Medulla oblongata (tissue), 1 donor: ENCODE measurements at regions not wholly inside any gene's neighbourhood (a gene's known extent, or its start where the extent isn't known, plus 50 kb on each side); places are given as distances from the start of the nearest gene placed in this dataset.

Source experiments
- DNase-seq: peaks from one replicate; pipeline ENCODE4 v3.0.0-alpha.2; 2015; ENCODE audit errors: extremely low spot score

DNA sequence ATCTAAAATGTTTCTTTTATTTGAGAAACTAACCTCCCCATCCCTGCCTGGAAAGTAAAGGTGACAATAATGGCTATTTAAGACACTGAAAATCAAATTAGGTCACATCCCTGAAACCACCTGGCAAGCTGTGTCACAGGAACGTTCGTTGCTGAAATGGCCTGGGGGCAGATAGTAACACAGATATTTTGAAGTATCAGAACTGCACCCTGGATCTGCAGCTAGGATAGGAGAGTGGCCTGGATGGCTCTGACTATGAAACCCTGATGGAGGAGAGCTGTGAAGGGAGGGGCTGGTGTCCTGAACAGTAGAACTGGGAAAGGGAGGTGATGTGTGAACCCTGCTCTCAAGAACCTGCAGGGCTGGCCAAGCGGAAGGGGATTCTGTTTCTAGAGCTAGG is 648.3 kb upstream of the CFAP20DC start:
- DNase-seq, result no peak

DNA sequence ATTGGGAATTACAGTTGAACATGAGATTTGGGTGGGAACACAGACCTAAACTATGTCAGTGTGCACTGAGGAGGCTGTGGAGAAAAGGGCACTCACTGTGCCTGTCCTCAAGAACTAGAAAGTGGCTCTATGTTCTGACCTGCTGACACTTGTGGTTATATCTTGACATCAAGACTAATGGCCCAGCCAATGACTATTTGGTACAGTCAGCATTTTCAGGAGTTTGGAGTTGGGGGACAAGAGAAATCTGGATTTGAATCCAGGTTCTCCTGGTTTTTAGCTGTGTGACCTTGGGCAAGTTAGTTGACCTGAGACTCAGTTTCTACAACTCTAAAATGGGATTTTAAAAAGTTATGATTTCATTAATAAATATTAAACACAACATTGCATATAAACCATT is 647.0 kb upstream of the CFAP20DC start:
- DNase-seq, result no peak

DNA sequence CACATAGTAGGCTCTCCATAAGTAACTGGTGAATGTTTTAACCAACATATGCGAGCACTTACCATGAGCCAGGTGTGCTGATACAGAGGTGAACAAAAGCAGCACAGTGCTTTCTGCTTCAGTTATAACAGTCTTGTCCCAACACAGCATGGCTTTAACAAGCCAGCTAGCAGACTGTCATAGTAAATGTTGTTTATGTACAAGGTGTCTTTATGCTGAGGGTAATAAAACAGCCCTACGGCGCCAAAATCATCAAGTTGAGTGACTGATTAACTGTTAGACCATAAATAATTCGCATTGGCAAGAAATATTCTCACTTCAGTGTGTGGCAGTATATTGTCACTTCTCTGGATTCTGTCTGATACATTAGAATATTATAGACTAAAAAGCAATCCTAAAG is 646.0 kb upstream of the CFAP20DC start:
- DNase-seq, result no peak

DNA sequence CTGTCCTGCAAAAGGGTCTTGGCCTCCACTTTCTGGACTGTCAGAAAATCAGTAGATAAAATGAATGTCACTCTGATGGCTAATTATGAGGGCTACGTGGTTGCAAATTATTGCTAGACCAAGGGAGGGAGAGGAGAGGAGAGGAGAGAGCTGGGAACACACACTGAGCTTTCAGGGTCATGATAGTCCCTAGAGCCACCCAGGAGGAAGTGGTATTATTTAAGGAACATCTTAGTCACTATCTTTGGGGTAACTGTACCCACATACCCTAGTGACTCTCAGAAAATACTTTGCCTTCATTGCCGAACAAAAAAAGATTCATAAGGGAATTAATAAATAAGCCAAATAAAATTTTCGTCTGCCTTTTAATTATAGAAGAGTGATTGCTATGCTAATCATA is 642.3 kb upstream of the CFAP20DC start:
- no peak for DNase-seq

DNA sequence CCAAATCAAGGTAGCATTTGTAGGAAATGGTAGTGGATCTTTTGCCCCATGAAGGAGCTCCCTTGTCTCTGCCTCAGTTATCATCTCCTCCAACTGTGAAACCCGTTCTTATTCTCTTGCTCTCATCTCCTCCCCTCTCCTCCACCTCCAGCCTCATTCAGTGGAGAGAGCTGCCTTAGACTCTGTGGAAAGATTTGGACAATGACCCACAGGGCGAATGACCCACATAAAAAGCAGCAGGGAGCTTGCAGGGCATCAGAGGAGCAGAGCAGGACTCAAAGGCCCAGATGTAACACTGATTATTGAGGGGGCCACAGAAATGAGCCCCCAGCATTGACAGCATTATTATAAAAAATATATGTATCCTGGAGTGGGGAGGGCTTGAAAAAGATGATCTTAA is 641.1 kb upstream of the CFAP20DC start:
- DNase-seq, result no peak

DNA sequence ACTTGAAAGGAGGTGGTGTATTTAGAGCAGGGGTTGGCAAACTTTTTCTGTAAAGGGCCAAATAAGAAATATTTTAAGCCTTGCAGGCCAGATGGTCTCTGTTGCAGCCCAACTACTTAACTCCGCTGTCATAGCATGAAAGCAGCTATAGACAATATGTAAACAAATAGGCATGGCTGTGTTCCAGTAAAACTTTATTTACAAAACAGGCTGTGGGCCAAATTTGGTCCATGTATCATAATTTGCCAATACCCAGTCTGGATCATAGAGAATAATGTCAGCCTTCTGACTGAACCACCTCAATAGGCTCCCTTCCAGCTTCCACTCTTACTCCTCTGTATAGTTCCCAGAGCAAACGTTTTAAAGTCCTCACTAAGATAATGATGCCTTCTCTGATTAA is 638.8 kb upstream of the CFAP20DC start:
- DNase-seq, result no peak

DNA sequence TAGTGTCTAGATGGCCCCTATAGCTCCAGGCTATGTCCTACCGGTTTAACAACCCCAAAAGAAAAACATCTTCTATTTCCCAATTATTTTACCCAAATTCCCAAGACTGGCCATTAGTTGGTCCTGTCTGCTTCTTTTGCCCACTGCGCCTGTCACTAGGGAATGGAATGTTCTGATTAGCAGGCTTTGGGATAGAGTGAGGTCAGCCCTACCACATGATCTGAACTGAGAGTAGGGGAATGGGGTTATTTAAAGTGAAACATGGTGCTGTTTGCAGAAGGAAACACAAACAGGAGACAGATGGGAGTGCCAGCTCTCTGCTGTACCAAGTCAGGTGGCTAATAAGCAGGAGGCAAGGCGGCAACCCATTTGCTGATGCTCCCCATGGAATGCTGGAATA is 635.6 kb upstream of the CFAP20DC start:
- no peak for DNase-seq

DNA sequence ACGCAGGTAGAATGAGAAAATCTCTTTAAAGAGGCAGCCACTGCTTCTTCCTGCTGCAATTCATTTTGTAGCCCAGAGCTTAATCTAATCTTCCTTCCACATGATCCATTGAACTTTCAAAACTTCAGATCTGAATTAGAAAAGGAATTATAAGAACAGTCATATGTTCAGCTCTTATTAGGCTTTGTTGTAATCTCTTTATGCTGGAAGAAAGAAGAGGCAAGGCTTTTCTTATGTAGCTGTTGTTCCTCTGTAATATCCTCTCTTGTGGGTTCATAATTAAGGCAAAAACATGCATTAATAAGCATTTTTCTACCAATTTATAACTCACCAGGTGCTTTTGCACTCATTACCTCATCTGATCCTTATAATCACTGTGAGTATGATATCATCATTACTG is 634.9 kb upstream of the CFAP20DC start:
- DNase-seq, result no peak

DNA sequence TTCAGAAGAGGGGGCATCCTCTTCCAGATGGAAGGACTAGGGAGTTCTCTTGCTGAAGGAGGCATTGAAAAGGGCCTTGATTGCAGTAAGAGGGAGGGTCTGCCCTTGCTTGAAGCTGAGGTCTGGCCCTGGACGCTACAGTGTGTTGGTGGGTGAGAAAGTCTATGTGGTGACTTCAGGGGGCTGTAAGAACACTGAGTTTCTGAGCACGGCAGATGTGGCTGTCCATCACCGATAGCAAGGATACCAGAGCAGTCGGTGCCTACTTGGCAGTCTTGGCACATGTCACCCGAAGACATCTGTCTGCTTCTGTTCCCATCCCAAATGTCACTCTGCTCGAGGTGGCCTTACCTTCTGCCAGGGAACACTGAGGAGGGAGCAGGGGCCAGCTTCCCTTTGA is 631.1 kb upstream of the CFAP20DC start:
- DNase-seq, result no peak

DNA sequence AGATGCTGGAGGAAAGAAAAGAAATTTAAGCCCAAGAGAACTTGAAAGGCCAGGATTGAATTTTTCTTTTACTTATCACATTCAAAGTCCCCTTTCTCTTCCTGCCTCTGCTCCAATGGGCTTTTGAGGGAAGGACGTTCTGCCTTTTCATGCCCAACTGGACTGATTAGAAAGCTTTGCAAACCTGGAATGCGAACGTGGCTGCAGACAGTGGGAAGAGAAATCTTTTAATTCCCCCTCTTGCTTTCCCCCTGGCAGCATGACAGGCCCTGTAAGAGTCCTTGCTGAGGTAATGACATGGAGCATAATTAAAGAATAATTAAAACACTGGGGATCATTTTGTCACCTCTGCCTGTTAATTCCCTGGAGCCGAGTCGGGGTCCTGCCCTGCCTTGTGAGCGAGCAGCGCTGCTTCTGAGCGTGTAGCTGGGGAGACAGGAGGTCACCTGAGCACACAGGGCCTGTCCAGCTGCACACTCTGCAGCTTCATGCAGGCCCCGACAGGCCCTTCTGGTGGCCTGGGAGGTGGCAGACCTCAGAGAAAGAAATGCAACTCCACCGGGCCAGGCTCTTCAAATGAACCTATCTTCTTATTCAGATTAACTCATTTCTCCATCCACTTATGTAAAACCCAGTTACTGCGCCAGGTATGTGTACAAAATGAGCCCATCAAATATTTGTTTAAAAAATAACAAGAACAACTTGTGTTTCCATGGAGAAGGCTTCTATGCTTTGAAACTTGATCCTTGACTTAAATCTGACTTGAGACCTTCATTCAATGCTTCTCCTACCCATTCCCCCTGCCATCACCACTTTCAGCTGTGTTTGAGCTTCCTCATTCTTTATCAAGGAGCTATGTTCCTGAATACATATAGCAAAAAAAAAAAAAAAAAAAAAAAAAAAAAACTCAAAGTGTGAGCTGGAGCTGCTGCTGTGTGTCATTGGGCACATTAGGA is 628.2 kb upstream of the CFAP20DC start:
- DNase-seq, result no peak

DNA sequence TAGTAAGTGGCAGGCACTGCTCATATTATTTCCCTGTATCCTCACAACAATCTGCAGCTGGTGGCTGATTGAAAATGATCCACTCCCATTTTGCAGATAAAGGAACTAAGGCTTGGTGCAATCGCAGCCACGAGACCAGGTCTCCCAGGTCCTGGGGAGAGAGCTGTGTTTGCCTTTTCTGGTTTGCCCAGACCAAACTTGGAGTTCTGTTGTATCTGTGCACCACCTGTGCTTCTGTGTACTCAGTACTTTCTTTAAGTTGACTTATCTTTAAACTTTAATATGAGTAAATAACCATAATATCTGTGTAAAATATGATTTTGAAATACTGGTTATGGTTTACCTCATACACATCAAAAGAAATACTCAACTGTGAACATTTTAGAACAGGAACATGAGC is 625.7 kb upstream of the CFAP20DC start:
- no peak for DNase-seq

DNA sequence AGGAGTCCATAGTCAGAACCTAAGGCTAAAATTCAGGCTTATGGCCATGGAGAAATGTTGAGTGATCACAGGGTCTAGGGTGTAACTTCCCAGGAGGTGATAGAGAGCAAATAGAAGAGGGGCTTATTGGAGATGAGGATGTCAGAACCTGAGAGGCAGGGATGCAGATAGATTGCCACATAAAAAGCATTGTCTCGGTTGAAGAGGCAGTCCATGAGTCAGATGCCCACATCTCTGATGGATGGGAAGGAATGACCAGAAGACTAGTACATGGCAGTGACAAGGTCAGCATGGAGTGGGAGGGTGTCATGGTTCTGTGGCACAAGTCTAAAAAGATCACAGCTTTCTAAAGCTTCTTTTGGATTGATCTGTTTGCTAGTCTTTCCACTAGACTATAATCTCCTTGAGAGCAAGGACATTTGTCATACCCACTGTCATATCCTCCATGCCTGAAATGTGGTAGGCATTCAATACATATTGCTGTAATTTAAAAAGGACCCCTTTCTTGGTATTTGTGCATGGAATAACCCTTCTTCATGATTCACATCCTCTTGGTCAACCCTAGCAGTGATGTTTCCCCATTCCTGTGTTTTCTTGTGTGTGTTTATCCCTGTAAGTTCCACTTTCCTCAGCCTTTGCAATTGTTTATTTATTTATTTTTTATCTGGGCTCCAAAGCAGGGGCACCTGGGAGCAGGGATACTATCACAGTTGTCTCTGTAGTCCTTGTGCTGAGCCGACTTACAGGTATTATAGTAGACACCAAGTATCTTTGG is 613.4 kb upstream of the CFAP20DC start:
- no peak for DNase-seq

DNA sequence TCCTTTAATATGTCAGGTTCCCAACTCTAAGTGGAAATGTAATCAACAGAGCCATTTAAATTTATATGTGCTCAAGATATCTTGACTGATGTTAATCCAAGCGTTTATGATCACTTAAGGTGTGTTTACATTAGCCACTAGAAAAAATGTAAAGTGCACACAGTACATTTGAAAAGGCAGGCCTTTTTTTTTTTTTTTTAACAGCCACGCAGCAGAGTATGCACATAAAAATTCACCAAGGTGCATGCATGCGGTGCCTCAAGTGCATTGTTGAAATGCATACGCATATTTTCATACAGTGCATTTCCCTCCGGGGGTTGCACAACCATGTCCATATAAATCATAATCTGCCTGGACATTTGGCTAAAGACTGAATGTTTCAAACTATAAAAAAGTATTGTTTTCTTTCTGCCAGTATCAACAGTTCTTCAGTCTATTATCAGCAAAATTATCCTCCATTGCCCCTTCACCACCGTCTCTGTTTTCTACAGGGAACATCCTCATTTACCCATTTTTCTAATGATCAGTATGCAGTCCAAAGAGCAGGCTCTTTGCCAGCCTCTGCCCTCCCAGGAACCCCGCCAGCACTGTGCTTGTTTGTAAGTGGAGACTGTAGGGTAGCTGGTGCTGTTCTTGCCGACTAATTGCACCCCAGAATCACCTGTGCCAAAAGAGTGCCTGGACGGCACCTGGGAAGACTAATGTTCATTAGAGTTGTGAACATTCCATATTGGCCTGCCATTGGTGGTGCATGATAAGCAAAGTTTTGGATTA is 611.2 kb upstream of the CFAP20DC start:
- no peak for DNase-seq

DNA sequence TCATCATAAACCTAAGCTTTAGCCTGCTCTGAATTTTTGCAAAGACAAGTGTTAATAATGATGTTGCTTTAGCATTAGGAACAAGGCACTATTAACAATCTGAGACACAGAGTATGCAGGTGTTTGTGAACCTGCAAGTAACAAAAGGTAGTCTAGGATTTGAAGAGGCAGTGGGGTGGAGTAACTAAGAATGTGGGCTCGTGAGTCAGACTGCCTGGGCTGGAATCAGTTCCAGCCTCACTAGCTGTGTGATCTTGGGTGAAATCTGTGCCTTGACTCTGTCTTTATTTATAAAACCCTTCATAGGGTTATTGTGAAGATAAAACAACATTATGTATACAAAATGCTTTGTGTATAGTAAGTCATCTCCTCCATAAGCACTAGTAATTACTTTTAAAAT is 610.6 kb upstream of the CFAP20DC start:
- no peak for DNase-seq

DNA sequence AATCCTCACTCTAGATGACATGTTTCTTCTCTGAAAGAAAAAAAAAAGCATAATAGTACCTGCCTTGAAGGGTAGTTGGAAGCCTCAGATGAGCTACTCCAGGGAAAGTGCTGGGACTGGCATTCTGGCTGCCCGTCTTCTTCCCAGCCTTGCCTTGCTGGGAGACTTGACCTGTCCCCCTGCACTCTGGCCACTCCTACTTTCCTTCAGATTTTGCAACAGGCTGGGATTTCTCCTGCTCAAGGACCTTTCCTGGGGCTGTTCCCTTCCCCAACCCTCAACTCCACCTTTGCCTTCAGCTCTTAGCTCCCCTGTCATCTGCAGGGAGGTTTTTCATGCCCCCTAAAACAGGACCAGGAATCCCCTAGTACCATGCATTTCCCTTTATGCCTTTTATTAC is 609.9 kb upstream of the CFAP20DC start:
- DNase-seq, result no peak

DNA sequence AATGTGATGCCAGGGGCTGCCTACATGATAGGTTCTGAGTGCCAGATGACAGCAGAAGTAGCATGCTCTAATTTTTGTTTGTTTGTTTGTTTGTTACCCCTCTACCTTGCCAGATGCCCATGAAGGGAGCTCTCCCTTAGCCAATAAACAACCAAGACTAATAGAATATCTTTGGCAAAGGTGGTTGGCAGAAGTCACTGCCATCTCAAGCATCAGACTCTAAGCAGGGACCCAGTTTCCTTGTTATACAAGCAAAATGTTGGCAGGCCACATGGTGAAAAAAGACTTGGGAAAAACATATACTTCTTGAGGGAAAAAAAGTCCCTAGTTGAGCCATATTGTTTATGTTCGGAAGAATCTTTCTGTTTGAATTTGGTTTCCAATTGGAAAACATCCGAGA is 609.0 kb upstream of the CFAP20DC start:
- no peak for DNase-seq

DNA sequence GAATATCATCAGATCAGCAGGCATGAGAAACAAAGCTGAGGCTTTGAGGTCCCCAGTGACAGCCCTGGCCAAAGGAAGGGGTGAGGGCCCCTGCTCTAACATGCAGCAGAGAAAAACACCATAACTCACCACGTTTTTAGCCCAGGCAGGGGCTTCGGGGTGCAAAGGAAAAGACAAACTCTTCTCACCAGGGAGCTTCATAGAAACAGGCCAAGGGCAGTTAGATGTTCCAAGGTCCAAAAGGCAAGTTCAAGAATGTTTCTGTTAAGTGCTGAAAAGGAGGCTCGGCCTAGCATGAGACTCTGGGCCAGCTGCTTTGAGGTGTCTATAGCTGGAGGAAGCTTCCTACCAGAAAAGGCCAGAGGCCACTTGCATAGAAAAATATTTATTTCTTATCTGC is 608.4 kb upstream of the CFAP20DC start:
- DNase-seq, result no peak

DNA sequence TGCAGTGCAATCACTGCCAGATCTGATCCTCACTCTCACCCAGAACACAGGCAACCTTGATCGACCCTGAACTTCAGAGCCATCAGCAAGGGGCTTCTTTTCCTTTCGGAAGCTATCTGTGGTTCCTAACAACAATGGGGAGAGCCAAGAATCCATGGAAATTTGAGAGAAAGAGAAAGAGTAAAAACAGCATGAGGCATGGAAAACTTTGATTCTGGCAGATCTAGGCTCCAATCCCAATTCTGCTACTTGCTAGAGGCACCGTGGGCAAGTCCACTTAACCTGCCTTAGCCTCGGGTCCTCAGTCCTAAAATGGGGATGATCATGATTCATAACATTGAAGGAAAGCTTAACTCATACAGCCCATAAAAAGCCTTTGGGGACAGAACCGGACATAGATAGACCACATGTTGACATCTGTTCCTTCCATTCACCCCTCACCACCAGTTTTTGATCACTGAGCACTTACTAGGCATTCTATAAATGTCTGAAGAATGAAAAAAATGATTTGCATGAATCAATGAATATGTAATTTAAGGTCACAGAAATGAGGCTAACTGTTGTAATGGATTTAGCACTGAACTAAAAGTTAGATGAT is 605.7 kb upstream of the CFAP20DC start:
- no peak for DNase-seq

DNA sequence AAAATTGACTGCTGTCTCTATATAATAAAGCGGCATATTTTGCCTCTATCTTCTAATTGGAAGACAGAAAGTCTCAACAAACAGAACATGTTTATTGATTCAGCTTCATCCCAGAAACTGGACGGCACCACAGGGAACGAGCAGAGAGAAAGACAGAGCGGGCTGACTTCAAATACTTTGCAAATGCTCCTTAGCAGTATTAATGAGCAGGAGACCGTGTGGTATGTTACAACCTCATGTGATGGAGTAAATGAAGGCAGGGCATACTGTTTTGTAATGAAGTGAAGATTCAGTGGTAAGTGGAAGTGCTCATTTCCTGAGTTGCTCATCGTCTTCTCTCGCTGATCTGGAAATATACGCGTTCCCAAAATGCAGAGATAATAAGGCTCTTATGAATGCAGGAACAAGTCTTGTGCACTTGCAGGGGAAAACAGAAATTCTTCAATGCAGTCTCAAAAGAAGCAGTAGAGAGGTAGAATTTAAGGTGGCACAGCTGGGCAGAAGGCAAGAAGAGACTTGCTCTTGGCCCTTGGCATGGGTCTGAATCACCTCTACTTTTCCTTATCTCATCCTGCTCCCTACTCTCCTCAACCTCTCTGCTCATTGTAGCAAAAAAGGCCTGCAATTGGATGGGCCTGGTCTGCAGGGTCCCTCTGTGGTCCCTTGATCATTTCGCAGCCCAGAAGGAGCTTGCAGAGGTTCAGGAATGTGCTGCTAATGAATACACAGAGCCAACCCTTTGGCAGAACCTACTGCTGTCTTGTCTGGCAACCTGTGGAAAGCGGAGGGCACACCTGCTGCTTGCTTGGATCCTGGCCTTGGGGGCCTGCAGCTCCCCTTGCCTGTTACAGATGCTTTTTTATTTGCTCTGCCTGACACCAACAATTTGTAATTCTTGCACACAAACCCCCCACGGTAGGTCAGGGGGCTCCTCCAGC is 604.9 kb upstream of the CFAP20DC start:
- peak; percentile 16 for DNase-seq

DNA sequence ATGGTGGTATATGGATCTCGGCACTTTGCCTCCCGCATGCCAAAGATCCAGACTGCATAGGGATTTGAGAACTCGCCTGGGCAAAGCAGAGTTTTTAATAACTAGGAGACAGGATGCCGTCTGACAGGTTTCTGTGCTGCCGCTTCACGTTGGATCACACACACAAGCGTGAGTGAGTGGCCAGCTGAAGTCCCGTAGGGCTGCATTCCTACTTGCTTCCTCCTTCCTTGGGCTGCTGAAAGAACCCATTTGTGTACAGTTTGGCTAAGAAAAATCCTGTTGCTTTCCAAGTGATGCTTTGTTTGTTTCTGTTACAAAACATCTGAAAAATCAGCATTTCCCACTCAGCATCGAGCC is 604.3 kb upstream of the CFAP20DC start:
- DNase-seq, result peak; percentile 32
